GM21825 (cell line): ENCODE measurements at regions not wholly inside any gene's neighbourhood (a gene's known extent, or its start where the extent isn't known, plus 50 kb on each side); places are given as distances from the start of the nearest gene placed in this dataset.

Source experiments
- ATAC-seq: cut with Tn5 transposase; IDR thresholded peaks from one replicate; pipeline ENCODE4 v1.9.1; 2021; ENCODE audit warnings: mild to moderate bottlenecking, moderate library complexity; ENCODE audit not compliant: unreplicated experiment

DNA sequence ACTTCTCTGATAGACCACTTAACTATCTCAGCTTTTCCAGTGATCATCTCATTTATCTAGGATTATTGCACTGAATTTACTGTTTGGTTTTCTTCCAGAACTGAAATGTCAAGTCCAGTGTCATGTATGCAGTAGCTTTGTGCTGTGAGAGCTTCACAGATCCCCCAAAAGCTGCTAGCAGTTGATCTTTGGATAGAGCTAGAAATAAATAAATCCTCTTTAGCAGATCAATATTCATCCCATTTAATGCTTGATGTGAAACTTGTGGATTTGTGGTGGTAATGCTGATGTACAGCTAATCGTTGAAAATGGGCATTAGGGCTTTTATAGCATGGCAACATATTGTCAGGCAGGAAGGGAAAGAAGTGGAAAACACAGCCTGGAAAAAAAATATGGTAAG lies 509.6 kb upstream of the FAM241A start:
- ATAC-seq, result no peak

DNA sequence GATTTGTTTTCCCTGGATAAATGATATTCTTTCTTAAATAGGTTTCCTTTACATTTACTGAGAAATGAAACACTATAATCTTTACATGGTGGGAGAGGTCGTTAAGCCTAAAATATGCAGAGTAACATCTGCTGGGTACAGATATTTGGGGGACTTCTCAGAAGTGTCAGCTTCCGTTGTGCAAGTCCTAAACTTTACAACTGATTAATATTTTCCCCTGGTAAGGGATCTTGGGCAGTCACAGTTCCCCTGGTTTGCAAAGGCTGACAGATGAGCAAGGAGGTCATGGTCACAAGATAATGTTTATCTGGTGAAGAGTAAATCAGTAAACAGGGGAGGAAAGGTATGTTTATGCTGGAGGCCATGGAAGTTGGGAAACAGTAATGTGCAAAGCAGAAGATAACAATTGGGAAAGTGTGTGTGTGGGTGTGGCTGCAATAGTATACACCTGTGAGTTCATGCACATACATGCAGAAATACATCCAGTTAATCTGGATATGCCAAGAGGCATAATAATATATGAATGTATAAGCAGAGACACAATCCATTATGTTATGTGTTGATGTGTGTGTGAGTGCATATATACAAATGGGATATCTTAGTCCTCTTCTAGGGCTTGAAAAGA lies 508.2 kb upstream of the FAM241A start:
- no peak for ATAC-seq

DNA sequence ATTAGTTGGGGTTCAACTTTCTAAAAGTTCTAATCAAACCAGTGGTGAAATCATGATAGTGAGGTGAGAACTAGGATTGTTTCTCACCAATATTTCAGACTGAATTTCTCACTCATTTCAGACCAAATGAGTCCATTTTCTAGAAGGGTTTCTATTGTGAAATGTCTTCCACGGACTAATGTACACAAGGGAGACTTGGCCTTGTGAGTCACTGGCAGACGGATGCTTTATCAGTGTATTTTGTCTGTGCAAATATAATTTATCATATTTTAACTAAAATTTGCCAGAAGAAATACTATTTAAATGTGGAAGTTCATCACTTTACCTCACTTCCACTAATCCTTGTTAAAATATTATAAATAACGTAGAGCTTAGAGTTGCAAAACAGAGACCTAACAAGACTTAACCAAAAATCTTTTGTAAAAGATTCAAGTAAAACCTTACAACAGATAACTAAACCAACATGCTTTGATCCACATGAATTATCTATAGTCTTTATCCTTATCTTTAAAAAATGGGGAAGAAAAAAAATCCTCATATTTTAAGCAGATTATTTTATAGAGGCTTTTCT lies 506.0 kb upstream of the FAM241A start:
- no peak for ATAC-seq

DNA sequence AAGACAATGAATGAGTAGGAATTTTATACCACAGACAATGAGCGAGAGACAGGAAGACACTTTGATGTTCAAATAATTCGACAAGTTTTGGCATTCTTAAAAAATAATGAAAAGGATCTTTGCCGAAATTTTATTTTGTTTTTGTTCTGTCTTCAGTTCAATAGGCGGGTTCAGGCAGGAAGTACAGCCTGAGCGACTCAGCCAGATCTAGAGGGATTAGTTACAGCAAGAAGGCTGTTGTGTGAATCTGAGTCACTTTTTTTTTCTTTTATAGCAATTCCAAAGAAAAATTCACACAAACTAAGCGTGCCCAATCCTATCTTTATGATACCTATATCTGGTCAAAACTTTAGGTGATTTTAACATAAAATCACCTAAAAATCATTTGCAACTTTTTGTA lies 505.4 kb upstream of the FAM241A start:
- no peak for ATAC-seq

DNA sequence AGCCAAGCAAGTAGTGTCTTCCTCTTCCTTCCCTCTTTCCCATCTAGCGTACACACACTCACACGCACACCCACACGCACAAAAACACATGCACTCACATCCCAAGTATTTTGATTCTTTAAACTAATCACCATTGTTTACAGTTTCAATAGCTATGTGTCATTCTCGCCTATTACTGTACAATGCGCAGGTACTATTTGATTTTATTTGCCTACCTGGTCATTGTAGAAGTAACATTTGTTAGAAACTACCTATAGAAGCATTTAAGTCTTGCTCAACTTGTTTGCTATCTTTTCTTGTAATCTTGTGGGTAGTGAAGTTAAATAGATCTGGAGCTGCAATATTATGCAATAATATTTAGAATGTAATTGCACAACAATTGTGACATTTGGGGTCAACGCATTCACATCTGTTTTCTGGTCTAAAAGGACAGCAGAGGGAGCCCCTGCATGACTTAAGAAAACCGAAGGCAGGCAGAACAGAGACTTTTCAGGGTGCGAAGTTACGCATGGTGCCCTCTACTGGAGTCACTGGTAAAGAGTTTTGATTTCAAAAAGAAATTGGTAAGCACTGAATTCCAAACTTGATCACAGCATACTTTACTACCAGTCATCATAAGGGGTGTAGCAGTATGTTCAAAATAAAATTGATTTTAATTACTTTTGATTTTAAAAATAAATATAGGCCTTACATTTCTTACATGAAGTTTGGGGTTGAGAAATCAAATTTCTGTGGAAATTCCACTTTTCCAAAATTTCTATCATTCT lies 503.3 kb upstream of the FAM241A start:
- peak; percentile 94 for ATAC-seq

DNA sequence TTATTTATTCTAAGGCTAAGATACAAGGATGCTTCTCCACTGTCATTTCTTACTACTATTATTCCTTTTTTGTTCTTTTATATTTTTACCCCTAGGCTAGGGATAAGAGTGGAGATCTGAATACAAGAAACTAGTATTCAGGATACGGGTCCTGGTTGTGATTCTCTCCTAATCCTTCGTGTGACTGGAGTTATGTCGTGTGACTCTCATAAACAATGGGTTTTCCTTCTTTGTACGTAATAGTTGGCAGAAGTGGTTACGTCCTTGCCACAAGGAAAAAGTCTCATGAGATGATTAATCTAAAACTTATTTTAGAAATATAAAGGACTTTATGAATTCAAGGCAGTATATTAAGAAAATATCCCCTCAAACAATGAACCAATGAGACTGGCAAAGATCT lies 497.2 kb upstream of the FAM241A start:
- ATAC-seq, result no peak

DNA sequence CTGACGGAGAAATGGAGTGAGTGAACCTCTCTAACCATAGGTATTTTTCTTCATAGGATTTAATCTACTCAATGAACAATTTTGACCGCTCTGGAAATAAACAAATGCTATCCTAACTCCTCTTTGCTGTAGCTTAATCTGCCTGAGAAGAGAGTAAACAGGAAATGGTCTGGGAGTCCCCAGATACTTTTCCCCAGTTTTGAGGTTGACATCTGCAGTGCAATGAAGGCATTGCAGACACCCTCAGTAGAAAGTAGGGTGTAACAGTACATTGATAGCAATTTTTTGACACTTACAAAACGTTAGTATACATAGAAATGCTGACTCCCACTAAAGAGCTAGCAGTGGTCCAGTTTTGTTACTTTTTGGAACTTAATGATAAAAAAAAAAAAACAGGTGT lies 495.9 kb upstream of the FAM241A start:
- ATAC-seq, result no peak

DNA sequence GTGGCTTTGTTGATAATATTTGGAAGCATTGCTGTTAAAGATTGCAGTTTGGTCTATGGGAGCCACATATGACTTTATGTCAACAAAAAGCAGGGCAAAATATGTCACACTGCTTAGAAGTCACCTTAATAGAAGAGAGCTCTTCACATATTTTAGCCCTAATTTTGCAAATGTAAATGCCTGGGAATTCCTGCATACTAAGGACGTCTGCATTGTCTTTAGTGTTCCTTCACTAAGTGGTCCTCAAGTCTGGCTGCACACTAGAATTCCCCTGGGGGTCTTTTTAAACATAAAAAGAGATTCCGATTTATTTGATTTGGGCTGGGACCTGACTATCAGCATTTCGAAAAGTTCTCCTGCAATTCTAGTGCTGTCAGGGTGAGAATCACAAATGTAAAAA lies 495.1 kb upstream of the FAM241A start:
- no peak for ATAC-seq

DNA sequence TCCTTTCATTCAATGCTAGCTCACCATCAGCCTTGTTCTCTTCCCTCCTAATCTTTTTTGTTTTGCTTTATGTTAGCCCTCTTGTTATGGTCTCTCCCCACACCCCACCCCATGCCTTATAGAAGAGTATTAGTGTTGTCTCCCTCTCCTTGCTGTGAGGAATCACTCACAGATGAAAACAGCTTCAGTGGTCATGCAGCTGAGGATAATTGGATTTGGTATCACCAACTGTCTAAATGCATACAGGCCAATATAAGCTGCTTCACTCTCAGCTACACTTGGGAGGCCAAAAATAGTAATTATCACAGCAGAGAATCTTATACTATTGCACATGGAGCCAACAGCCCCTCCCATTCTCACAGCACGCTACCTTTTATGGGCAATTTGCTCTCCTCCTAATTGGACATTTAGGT lies 494.6 kb upstream of the FAM241A start:
- ATAC-seq, result no peak

DNA sequence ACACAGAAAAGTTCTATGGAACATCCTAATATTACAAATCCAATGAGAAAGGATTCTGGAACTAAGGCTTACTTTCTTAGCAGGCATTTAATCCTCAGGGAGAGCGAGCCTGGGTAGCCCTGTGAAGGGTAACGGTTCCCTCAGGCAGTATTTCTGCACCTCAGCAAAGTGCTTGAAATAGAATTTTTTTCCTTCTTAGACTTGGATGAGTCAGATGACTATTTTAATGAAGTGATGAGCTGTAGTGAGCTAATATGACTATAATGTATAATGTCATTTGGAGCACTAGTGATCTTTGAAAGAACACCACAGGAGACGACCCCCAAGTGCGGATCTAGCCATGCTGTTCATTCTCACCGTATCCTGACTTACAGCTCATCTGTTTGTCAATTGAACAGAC lies 493.0 kb upstream of the FAM241A start:
- ATAC-seq, result no peak

DNA sequence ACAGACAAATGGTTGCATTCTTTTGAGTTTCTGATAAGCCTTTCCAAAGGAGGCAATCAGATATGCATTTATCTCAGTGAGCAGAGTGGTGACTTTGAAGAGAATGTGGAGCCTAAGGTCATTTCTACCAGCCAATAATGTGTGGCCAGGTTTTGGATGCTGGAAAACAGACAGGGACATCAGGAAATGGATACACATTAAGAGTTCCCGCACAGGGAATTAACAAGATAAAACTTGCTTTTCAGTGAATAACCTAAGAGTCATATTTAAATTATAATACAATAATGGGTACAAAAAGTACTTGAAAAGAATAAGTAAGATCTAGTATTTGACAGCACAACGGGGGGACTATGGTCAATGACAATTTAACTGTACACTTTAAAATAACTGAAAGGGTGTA lies 492.3 kb upstream of the FAM241A start:
- ATAC-seq, result no peak

DNA sequence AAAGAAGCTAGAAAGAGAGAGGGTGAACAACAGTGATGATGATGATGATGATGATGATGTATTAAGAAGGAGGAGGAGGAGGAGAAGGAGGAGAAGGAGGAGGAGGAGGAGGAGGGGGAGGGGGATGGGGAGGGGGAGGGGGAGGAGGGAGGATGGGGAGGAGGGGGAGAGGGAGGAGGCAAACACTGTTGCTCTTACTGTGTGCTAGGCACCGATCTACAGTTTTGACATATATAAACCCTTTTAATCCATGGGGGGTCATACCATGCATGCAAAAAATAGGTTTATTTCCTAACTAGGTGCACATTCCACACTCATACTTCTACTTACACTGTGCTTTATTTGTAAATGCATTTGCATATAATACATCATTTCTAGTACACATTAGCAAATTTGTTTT lies 482.8 kb upstream of the FAM241A start:
- no peak for ATAC-seq

DNA sequence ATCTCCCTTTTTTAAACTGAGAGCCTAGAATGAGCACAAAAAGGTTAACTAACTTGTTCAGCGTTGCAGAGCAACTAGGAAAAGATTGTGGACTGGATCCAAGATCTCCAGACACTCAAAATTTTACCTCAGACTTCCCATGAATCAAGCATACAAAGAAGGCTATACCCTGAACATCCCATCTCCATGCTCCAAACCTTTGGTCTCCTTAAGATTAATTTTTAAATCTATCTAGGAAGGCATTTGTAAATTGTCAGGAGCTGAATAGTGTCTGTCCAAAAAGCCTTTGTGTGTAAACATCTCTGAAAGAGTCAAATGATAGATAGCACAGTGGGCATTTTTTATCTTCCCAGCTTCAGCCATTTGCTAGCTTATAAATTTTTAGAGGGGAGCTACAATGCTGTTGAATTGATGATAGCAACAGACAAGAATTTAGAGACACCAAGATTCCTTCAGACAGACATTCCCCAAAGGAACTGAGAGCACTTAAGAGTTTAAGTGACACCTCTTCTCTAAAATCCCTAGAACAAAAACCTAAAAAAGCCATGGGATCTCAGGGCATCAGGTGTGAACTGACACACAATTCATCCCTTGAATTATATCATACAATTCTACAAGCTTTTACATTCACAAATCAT lies 480.8 kb upstream of the FAM241A start:
- no peak for ATAC-seq

DNA sequence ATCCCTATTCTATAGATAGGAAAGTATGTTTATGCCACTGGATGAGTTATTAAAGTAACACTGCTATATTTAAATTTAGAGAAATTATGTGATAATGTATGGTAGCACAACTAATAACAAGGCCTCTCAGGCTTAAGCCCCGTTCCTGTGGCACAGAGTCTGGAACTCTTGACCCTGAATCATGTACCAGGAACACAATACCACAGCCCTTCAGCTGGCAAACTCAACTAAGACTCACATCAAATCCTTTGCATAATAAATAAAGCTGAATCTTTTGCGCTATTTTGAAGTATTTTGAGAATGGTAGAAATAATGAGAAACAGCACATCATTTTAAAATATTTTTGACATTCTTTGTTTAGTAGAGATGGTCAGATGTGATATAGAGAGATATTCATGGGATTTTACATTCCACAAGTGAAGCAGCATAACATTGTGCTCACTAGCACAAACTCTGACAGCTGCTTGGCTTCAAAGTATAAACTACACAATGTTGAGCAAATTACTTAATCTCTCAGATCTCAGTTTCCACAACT lies 478.4 kb upstream of the FAM241A start:
- ATAC-seq, result no peak

DNA sequence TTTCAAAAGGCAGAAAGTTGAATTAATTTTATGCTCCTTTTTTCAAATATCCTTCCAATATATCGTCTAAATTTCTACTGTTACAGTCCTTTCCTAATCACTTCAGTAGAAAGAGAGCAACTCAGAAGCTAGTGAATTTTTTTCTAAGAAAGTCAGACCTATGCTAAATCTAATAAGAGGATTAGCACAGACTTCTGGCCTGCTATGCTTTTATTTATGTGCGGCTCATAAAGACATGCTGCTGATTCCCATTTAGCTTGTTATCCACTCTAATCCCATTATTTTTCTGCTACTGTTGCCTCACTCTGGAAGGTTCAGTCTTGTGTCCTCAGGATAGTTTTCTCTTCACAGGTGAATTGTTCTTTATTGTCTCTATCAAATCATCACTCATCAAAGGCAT lies 473.5 kb upstream of the FAM241A start:
- ATAC-seq, result no peak

DNA sequence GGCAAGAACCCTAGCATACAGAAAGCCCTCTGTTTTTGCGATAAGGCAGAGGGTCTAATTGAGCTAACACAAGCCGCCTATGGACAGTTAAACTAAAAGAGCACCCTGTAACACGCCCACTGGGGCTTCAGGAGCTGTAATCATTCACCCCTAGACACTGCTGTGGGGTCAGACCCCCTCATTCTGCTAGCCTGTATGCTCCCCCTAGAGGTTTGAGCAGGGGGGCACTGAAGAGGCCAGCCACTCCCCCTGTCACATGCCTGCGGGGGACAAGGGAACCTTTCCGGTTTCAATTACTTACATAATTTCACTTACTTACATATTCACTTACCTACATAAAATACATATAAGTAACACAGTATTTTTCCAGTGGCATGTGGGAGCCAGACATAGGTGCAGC lies 469.5 kb upstream of the FAM241A start:
- ATAC-seq, result no peak

DNA sequence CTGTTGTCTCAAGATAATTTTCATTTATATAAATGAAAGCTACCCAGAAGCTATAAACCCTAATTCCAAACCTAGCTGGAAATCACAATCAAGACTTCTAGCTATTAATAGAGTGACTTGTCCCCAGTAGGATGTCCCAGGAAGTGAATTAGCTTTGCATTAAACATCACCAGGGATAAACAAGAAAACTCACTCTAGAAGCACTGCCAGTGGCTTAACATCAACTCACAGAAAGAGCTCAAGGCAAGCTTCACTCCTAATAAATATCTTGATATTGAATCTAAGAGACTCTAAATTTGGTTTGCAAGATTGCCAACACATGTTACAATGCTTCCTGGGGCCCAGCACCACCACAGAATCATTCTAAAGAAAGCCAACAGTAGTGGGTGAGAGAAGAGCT lies 468.7 kb upstream of the FAM241A start:
- no peak for ATAC-seq

DNA sequence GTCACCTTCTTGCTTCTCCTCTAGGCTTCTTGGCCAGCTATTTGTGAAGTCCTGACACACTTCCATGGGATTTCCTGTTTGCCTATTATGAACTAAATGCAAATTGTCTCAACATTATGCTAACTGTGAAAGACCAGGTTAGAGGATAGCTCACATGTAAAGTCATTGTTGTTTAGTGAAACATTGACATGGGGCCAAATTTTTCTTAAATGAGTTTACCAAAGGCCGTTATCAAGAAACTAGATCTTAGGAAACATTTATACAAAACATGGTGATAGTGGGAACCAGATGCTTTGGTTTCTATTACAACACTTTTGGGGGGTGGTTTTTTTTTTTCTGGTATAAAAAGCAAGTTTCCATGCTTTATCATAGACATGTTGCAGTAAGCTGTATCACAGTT lies 466.8 kb upstream of the FAM241A start:
- no peak for ATAC-seq

DNA sequence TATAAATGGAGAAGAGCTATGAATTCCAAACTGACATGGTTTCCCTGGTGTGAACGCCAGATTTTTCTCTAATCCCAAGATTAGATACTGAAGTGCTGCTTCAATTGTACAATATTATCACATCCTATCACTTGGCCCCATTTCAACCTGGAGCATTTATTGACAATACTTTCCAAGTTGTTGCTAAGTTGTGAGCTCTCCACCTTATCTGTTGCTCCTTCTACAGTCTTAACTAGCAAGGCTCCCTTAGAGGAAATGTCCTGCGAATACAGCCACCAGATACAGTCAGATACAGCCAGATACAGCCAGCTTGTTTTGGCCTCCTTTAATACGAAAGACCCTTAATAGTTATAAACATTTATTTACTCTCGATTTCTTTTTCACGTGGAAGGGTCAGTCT lies 466.3 kb upstream of the FAM241A start:
- no peak for ATAC-seq

DNA sequence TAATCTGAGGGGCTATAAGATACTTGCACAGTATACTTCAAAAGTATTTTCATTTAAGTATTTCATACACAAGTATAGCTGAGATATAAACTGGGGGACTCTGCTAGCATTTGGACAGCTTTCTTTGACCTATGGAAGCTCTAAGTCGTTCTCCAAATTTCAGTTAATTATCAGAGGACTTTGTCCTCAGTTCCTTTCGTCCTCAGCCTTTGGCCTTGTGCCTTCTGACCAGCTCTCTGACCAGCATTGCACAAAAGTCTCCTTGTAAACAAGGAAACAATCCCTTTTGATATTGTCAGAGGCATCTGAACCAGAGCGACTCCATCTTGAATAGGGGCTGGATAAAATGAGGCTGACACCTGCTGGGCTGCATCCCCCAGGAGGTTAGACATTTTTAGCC lies 464.0 kb upstream of the FAM241A start:
- no peak for ATAC-seq

DNA sequence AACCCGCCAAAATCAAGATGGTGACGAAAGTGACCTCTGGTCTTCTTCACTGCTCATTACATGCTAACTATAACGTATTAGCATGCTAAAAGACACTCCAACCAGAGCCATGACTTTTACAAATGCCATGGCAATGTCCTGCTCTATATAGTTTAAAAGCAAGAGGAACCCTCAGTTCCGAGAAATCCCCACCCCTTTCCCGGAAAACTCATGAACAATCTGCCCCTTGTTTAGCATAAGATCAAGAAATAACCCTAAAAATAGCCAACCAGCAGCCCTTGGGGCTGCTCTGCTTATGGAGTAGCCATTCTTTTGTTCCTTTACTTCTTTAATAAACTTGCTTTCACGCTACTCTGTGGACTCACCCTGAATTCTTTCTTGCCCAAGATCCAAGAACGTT lies 463.5 kb upstream of the FAM241A start:
- ATAC-seq, result no peak

DNA sequence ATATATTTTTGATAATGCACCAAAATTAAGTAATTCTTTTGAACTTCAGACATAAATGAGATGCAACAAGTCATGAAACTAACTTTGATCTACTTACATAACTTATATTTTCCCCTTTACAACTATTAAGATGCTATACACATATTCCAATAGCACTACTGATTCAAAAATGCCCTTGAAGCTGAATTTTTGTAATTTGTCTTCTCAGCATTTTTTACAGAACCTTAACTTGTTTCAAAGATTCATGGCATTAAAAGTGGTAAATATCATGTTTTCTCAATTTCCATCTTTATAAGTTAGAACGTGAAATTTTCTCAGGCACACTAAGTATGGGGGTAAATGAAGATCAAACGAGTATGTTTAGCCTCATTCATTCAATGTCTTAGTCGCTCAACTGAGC lies 460.0 kb upstream of the FAM241A start:
- ATAC-seq, result no peak
